GM12872 (cell line): ENCODE measurements at regions not wholly inside any gene's neighbourhood (a gene's known extent, or its start where the extent isn't known, plus 50 kb on each side); places are given as distances from the start of the nearest gene placed in this dataset.

Experiments used
- TF ChIP-seq, protein P1 (sequence below): IDR thresholded peaks from 3 replicates; pipeline ENCODE4 v1.5.1; 2011; ENCODE audit warnings: low read depth, mild to moderate bottlenecking, low read length, moderate library complexity; ENCODE audit not compliant: insufficient read depth

DNA sequence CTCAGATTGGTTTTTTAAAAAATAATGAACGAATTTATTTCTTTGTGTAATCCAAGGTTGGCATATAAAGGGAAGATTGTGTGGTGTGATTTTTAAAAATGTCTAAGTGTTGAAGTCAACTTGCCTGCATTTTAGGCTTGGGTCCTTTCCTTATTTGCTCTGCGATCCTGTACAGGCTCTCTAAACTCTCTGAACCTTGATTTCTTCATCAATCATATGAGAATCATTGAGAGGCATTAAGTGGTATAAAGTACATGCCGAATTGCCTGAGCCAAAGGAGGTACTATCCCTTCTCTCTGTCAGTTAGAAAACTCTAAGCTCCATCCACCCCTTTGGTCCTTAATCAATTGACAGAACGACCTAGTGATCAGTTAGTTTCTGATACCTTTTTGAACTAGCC, 440.4 kb upstream of the MEX3C start:
- TF ChIP-seq, protein P1, sequence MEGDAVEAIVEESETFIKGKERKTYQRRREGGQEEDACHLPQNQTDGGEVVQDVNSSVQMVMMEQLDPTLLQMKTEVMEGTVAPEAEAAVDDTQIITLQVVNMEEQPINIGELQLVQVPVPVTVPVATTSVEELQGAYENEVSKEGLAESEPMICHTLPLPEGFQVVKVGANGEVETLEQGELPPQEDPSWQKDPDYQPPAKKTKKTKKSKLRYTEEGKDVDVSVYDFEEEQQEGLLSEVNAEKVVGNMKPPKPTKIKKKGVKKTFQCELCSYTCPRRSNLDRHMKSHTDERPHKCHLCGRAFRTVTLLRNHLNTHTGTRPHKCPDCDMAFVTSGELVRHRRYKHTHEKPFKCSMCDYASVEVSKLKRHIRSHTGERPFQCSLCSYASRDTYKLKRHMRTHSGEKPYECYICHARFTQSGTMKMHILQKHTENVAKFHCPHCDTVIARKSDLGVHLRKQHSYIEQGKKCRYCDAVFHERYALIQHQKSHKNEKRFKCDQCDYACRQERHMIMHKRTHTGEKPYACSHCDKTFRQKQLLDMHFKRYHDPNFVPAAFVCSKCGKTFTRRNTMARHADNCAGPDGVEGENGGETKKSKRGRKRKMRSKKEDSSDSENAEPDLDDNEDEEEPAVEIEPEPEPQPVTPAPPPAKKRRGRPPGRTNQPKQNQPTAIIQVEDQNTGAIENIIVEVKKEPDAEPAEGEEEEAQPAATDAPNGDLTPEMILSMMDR = no peak

DNA sequence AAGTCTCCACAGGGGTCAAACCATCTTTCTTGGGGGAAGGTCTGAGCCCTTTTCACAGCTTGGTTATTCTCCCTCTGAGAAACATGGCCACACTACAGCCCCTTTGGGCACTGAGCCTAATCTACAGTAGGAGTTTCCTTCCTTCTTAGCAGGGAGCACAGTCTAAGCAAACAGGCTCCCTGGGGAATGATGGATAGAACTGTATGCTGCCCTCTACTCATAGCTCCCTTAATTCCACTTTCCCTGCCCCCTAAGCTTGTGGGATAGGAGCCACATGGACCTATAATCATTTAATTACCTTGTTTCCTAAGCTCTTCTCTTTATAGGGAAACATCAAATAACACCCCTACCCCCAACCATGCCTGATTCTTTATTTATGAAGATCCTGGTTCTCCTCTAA, 442.1 kb upstream of the MEX3C start:
- TF ChIP-seq, protein P1 = no peak

DNA sequence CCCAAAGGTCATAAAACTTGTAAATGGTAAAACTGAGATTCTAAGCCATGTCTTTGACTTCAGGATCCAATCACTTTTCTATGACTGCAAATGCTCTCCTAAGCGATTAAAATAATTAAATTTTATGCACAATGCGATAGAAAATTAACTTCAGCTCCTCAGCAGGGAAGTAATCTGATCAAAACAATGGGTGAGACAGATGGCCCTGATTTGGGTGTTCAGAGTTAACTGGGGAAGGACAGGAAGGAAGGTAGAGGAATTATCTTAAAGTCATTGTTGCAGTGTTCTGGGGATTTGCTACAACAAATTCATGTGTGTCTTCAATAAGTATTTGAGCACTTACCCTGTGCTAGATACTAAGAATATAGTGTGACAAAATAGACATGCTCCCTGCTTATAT, 446.0 kb upstream of the MEX3C start:
- TF ChIP-seq, protein P1 = no peak

DNA sequence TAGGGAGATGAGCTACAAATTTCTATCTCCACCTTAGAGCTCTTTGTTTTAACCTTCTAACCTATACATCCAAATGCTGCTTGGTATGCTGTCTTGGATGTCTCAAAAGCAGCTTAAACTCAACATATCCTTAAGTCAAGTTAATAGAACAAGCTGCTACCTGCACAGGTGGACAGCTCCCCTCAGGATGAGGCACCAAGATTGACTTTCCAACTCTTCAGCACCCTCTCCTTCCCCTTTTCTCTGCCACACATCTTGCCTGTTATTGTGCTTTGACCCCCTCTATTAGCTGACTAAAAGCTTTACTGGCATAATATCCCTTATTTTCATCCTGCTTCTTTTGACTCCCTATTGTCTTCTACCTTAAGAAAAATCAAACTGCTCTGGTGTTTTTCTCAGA, 448.1 kb upstream of the MEX3C start:
- TF ChIP-seq, protein P1 = no peak

DNA sequence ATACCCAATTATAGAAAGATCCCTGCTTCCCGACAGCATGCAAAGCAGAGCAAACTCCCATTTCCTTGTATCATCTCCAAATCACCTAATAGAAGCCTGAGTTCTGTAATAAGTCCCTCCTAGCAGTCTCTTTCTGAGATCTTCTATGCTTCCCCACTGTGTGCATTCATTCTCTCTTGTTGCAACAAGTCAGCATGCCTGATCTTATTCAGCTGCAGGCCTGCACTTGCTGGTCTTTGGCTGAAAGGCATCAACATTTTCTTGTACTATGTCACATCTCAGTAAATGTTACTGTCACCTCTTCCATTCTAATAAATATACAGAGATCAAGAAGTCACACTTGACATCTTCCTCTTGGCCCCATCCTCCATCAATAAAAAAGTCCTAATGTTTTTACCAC, 449.9 kb upstream of the MEX3C start:
- TF ChIP-seq, protein P1 = no peak

DNA sequence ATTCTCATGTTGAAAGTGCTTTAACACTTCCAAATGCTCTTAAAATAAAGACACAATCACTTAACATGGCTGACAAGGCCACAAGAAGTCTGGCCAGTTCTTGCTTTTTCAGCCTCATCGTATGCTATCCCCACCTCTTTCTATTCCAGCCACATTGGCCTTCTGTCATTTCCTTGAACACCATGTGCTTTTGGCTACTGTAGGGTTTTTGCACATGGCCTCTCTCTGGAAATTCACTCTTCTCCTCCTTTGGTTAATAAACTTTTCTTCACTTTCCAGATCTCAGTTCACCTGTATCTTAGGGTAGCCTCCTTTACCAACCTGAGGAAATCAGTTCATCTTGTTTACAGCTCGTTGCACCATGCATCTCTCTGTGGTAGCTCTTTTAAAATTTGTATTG, 450.5 kb upstream of the MEX3C start:
- TF ChIP-seq, protein P1 = no peak

DNA sequence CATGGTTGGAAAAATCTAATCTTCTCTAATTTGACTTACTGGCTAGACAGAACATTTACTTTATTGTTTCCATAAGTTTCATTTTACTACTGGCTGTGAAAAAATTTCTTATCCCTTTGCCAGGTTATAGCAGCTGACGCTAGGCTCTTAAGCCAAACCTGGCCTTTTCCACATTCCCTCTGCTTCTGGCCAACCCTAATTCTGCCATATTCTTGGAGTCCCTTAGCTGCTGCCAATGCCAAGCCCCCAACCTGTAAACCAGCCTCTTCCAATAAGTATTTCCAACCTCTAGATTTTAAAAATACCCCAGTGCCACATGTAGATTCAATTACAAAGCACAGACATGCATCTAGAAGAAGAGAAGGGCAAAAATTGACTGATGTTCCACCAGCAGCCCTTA, 452.3 kb upstream of the MEX3C start:
- TF ChIP-seq, protein P1 = no peak

DNA sequence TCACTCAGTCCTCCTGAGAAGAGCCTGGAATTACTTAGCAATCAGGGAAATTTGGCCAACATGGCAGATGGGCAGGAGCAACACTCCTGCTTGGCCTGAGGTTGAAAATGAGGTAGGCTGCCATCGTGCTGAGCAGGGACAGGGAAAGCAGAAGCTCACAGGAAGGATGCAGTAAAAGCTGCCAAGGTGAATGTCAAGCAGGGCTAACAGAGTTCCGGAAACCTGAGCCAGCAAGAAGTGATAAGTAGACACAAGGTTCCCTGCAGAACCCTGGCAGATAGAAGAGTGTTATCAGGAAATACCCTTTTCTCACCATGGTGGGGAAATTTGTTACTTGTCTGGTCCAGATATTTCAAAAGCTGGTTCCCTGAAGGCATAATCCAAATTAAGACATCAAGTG, 454.3 kb upstream of the MEX3C start:
- TF ChIP-seq, protein P1 = no peak
